Activated CD8-positive, alpha-beta memory T cell treated with anti-CD3 and anti-CD28 coated beads, Interleukin-2, amount 50 U/mL, for 1 hour (primary cell): ENCODE measurements at regions not wholly inside any gene's neighbourhood (a gene's known extent, or its start where the extent isn't known, plus 50 kb on each side); places are given as distances from the start of the nearest gene placed in this dataset.
"Not testable (repeated sequence)": the region's sequence is repeated elsewhere in the genome, so short reads cannot be mapped to it uniquely, and the experiment has no call there.

Experiments used
- DNase-seq: peaks from one replicate; pipeline ENCODE4 v3.0.0-alpha.2; 2020; ENCODE audit errors: extremely low read depth

- not testable (repeated sequence) for DNase-seq
These were observed 833.7 kb upstream of the RAG2 start for GRCh38 chr11:37431633-37432230.

GRCh38 chr11:37430966-37431632 lies 833.1 kb upstream of the RAG2 start:
- DNase-seq, result not testable (repeated sequence)

- no peak for DNase-seq
These were observed 824.5 kb upstream of the RAG2 start for GRCh38 chr11:37422511-37422910.

- DNase-seq, result no peak
These were observed 813.3 kb upstream of the RAG2 start for GRCh38 chr11:37411289-37411688.

- no peak for DNase-seq
These were observed 811.1 kb upstream of the RAG2 start for GRCh38 chr11:37409124-37409523.

- no peak for DNase-seq
These were observed 809.4 kb upstream of the RAG2 start for GRCh38 chr11:37407461-37407860.

- DNase-seq, result no peak
These were observed 808.6 kb upstream of the RAG2 start for GRCh38 chr11:37406651-37407050.

- DNase-seq, result no peak
These were observed 806.2 kb upstream of the RAG2 start for GRCh38 chr11:37404231-37404630.

- no peak for DNase-seq
These were observed 804.6 kb upstream of the RAG2 start for GRCh38 chr11:37402663-37403062.

GRCh38 chr11:37394236-37394870 lies 796.3 kb upstream of the RAG2 start:
- no peak for DNase-seq

- DNase-seq, result no peak
These were observed 793.6 kb upstream of the RAG2 start for GRCh38 chr11:37391615-37392014.

GRCh38 chr11:37390576-37391083 lies 792.6 kb upstream of the RAG2 start:
- no peak for DNase-seq

GRCh38 chr11:37378958-37379357 lies 780.9 kb upstream of the RAG2 start:
- DNase-seq, result no peak

- no peak for DNase-seq
These were observed 774.6 kb upstream of the RAG2 start for GRCh38 chr11:37372667-37373066.

GRCh38 chr11:37371346-37371970 lies 773.4 kb upstream of the RAG2 start:
- DNase-seq, result no peak

GRCh38 chr11:37370817-37371216 lies 772.8 kb upstream of the RAG2 start:
- DNase-seq, result no peak

GRCh38 chr11:37364246-37364839 lies 766.3 kb upstream of the RAG2 start:
- DNase-seq, result no peak

GRCh38 chr11:37353192-37353591 lies 755.2 kb upstream of the RAG2 start:
- DNase-seq, result no peak

GRCh38 chr11:37352485-37352884 lies 754.4 kb upstream of the RAG2 start:
- DNase-seq, result no peak

- no peak for DNase-seq
These were observed 745.3 kb upstream of the RAG2 start for GRCh38 chr11:37343290-37343689.

- DNase-seq, result no peak
These were observed 738.4 kb upstream of the RAG2 start for GRCh38 chr11:37336401-37336800.

- DNase-seq, result no peak
These were observed 735.3 kb upstream of the RAG2 start for GRCh38 chr11:37333345-37333744.
